GM13976 (cell line): ENCODE measurements at regions not wholly inside any gene's neighbourhood (a gene's known extent, or its start where the extent isn't known, plus 50 kb on each side); places are given as distances from the start of the nearest gene placed in this dataset.

ENCODE experiments used
- DNase-seq: peaks from one replicate; pipeline ENCODE4 v3.0.0; 2012; ENCODE audit warnings: low spot score
- in situ Hi-C: fragments of 300-500 bp; cut with MboI; formaldehyde crosslinking; loops from one replicate; pipeline ENCODE4 v1.12.0; 2022; ENCODE audit warnings: low sequenced_read_pairs, mixed read lengths, inconsistent platforms; ENCODE audit not compliant: unreplicated experiment
- TF ChIP-seq, protein P1 (sequence below): IDR thresholded peaks from 2 replicates; pipeline ENCODE4 v1.5.1; 2012; ENCODE audit warnings: borderline replicate concordance, mild to moderate bottlenecking; ENCODE audit not compliant: insufficient read depth; ENCODE audit errors: extremely low read depth, missing control alignments, control extremely low read depth

DNA sequence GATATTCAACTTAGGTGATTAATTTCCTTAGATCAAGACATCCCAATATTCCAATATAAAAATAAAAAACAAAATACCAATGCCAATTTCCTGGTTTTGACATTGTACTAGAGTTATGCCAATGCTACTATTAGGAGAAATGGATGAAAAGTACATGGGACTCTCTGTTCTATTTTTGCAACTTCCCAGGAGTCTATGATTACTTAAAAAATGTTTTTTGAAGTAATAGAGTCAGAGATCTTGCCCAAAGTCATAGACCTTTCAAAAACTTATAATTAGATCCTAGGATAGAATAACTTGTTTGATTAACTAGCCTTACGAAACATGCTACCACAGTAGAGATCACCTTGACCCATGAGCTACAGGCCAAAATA is 73.6 kb upstream of the MAOA start:
- TF ChIP-seq, protein P1, sequence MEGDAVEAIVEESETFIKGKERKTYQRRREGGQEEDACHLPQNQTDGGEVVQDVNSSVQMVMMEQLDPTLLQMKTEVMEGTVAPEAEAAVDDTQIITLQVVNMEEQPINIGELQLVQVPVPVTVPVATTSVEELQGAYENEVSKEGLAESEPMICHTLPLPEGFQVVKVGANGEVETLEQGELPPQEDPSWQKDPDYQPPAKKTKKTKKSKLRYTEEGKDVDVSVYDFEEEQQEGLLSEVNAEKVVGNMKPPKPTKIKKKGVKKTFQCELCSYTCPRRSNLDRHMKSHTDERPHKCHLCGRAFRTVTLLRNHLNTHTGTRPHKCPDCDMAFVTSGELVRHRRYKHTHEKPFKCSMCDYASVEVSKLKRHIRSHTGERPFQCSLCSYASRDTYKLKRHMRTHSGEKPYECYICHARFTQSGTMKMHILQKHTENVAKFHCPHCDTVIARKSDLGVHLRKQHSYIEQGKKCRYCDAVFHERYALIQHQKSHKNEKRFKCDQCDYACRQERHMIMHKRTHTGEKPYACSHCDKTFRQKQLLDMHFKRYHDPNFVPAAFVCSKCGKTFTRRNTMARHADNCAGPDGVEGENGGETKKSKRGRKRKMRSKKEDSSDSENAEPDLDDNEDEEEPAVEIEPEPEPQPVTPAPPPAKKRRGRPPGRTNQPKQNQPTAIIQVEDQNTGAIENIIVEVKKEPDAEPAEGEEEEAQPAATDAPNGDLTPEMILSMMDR = no peak
- in situ Hi-C loops = no loop called here
- no peak for DNase-seq

DNA sequence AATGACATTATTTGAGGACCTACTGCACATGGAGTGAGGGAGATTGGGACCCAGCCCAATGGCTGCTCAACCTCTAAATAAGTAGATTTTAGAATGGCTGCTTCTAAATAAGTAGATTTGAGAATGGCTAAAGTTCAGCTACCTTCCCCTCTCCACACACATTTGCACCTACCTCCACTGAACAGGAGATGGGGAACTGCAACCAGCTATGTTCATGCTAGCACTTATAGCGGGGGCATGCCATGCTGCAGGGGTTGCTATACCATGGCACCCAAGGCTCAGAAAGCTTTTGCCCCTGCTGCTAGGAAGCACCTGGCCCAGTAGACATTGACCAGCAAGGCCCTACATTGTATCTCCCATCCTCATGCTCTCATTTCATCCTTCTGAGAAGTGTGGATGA is 70.2 kb upstream of the MAOA start:
- TF ChIP-seq, protein P1 = no peak
- in situ Hi-C loops = no loop called here
- DNase-seq = no peak

DNA sequence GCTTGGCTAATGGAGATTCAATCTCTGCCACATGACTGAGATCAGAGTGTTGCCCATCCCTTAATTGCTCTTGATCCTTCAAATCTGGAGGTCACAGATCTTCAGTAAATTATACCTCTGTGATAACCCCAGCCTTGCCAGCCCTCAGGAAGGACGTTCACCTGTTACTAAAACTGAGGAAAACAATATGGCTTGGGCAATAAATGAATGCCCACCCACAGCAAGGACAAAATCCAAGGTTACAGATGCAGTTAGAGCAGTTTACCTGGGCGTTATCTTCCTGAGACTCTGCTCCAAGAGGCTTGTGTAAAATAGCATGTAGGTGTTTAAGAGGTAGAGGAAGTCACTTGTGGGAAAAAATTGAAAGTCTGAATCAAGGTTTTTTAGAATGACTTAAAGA is 69.3 kb upstream of the MAOA start:
- DNase-seq = no peak
- in situ Hi-C loops = no loop called here
- TF ChIP-seq, protein P1 = no peak

DNA sequence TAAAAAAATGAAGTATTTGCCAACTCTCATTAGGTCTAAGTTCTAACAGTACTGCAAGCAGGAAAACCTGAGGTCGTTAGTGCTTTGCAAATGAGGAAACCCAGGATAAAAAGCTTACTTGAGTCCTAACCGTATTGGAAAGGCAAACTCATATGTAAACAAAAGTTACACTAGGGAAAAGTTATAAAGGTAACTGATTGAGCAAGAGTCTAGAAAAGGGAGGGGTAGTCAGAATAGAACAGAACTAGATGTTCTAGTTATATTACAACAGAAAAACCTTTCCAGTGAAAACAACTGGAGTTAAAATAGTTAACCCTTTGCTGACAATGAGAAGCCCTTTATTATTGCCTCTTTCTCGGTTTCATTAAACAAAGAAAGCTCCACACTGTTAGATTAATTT is 66.4 kb upstream of the MAOA start:
- in situ Hi-C loops = no loop called here
- TF ChIP-seq, protein P1 = no peak
- DNase-seq = no peak

DNA sequence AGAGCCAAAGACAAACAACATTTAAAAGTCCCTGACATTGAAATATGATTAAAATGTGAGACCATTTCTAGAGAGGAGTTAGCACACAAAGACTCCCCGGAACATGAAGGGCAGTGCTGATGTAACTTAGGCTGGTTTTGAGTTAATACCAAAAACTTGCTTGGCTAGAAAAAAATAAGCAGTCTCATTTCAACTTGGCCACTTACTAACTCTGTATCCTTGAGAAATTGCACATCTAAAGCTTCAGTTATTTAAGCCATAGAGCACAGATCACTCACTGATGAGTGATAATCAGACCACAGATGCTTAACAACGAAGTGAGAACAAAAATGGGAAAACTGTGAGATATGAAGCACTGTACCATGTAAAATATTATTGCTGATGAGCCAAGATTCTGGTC is 65.9 kb upstream of the MAOA start:
- DNase-seq = no peak
- in situ Hi-C loops = no loop called here
- TF ChIP-seq, protein P1 = no peak

DNA sequence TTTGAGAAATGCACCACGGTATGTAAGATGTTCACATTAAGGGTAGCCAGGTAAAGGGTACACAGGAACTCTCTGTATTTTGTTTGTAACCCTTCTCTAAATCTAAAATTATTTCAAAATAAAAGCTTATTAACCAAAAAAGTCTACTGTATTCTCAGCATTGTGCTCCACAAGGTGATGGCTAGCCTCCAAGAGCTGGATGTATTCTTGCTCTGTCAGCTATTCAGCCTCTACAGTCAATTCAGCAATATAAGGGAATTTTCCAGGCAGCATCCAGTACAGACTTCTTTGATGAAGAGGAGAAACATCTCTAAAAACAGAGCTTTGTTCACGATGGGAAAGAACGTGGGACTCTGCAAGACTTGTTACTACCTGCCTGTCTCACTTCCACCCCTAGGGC is 63.5 kb upstream of the MAOA start:
- no peak for DNase-seq
- in situ Hi-C loops = no loop called here
- TF ChIP-seq, protein P1 = no peak

DNA sequence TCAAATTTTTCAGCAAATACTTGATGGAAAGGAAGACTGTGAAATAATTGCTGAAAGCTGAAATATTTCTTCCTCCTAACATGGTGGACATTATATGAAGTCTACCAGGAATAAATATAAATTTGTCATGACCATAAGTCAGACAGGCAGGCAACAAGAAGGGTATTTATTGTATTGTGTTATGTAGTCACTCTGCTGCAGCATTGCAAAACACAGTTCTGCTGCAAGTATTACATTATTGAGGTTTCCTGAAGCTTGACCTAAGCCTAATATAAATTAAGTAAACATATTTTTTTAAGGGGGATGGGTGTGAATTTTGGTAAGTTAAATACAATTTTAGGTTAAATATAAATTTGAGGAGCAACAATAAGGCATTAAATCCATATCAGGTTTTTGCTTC is 60.2 kb upstream of the MAOA start:
- no peak for DNase-seq
- in situ Hi-C loops = no loop called here
- TF ChIP-seq, protein P1 = no peak
